A549 (cell line): ENCODE measurements at regions not wholly inside any gene's neighbourhood (a gene's known extent, or its start where the extent isn't known, plus 50 kb on each side); places are given as distances from the start of the nearest gene placed in this dataset.

Experiments used
- ATAC-seq, 2 experiments: fragments of 200-7000 bp in 1 of 2; fragments of >200 bp in 1 of 2; cut with Nextera tagmentation in 1 of 2; cut with Tn5 transposase in 1 of 2; 3 replicates each; pipeline versions ENCODE4 v1.8.0 to v1.9.1; 2018 to 2020; ENCODE audit warnings: mild to moderate bottlenecking in 1 of 2, moderate library complexity in 1 of 2
- CTCF ChIA-PET: fragments of 300-600 bp; sonication (Branson Sonifier 250); formaldehyde crosslinking; extraction: SDS; loops from one replicate; lab custom pipeline; 2021; ENCODE audit warnings: antibody characterized with exemption, inconsistent platforms; lab: Yijun Ruan, JAX
- POLR2A ChIA-PET: fragments of 350-600 bp; formaldehyde crosslinking; extraction: SDS; loops from one replicate; lab custom pipeline; 2021; ENCODE audit warnings: antibody characterized with exemption, inconsistent platforms; lab: Yijun Ruan, JAX
- DNase-seq, 2 experiments: peaks; one replicate each; pipeline versions ENCODE4 v3.0.0 to v3.0.0-alpha.2; 2011 to 2016; ENCODE audit warnings: low read depth in 1 of 2, low spot score in 1 of 2
- FAIRE-seq: peaks from 2 replicates; lab custom pipeline; 2011; peaks lifted over from hg19 to GRCh38; lab: Jason Lieb, UNC
- H3K27ac ChIP-seq, 2 experiments: fragments of >200 bp; sonication (Bioruptor Twin); formaldehyde crosslinking; 3 replicates each; pipeline ENCODE4 v1.5.1; 2016 to 2017
- H3K4me1 ChIP-seq: fragments of >200 bp; sonication (Bioruptor Twin); formaldehyde crosslinking; 3 replicates; pipeline ENCODE4 v1.6.1; 2016
- H3K4me2 ChIP-seq: fragments of >200 bp; sonication (Bioruptor Twin); formaldehyde crosslinking; 3 replicates; pipeline ENCODE4 v1.6.1; 2016
- H3K4me3 ChIP-seq: fragments of >200 bp; sonication (Bioruptor Twin); formaldehyde crosslinking; 3 replicates; pipeline ENCODE4 v1.5.1; 2016
- H3K9me3 ChIP-seq: fragments of >200 bp; sonication (Bioruptor Twin); formaldehyde crosslinking; 3 replicates; pipeline ENCODE4 v1.6.1; 2016
- BHLHE40 ChIP-seq: IDR thresholded peaks from 2 replicates; pipeline ENCODE4 v1.6.1; 2012; ENCODE audit warnings: low read depth, low read length, inconsistent platforms
- CEBPB ChIP-seq, 2 experiments: fragments of >200 bp in 1 of 2; sonication (Bioruptor Twin) in 1 of 2; formaldehyde crosslinking in 1 of 2; IDR thresholded peaks; 2 replicates each; pipeline ENCODE4 v1.6.1; 2012 to 2016
- EP300 ChIP-seq, 2 experiments: fragments of >200 bp; sonication (Bioruptor Twin); formaldehyde crosslinking; IDR thresholded peaks; 2 replicates in 1 of 2; 3 replicates in 1 of 2; pipeline ENCODE4 v1.6.1; 2016 to 2017
- FOSB ChIP-seq: fragments of 250-450 bp; sonication (Bioruptor Pico); IDR thresholded peaks from 2 replicates; pipeline ENCODE4 v1.5.0; 2020; ENCODE audit warnings: mild to moderate bottlenecking, moderate library complexity
- FOSL2 ChIP-seq, 2 experiments: fragments of 450-650 bp in 1 of 2; fragments of >200 bp in 1 of 2; sonication (Bioruptor Twin) in 1 of 2; formaldehyde crosslinking; IDR thresholded peaks; 2 replicates each; pipeline versions ENCODE4 v1.5.0 to v1.6.1; 2016 to 2020; ENCODE audit warnings: mild to moderate bottlenecking in 1 of 2, moderate library complexity in 1 of 2
- GATA3 ChIP-seq: IDR thresholded peaks from 2 replicates; pipeline ENCODE4 v1.6.1; 2012; ENCODE audit warnings: borderline replicate concordance
- JUNB ChIP-seq: fragments of >200 bp; sonication (Bioruptor Twin); formaldehyde crosslinking; IDR thresholded peaks from 2 replicates; pipeline ENCODE4 v1.6.1; 2016
- NFE2L2 ChIP-seq: fragments of 150-350 bp; conservative IDR thresholded peaks from 2 replicates; pipeline ENCODE4 v1.6.1; 2014; ENCODE audit warnings: low read length
- NPAS2 ChIP-seq: fragments of 250-450 bp; sonication (Bioruptor Pico); IDR thresholded peaks from 2 replicates; pipeline ENCODE4 v1.8.0; 2022; ENCODE audit warnings: mild to moderate bottlenecking, moderate library complexity, borderline replicate concordance
- NR3C1 ChIP-seq: fragments of >200 bp; sonication (Bioruptor Twin); formaldehyde crosslinking; IDR thresholded peaks from 3 replicates; pipeline ENCODE4 v1.6.1; 2017
- POLR2A ChIP-seq: IDR thresholded peaks from 2 replicates; pipeline ENCODE4 v1.6.1; 2012; ENCODE audit warnings: mild to moderate bottlenecking, low read length
- SMC3 ChIP-seq: fragments of >200 bp; sonication (Bioruptor Twin); formaldehyde crosslinking; IDR thresholded peaks from 3 replicates; pipeline ENCODE4 v1.6.1; 2018; ENCODE audit warnings: inconsistent platforms
- ZNF302 ChIP-seq: fragments of 250-450 bp; sonication (Bioruptor Pico); IDR thresholded peaks from 2 replicates; pipeline ENCODE4 v1.9.0; 2021; ENCODE audit warnings: inconsistent platforms, mild to moderate bottlenecking, moderate library complexity
- WGBS: methylation state at CpG from one replicate; pipeline ENCODE4 v1.1.6; 2017; ENCODE audit errors: missing lambda C conversion rate; 5-methylcytosine and 5-hydroxymethylcytosine counted together
- TF ChIP-seq, protein P1 (sequence below): IDR thresholded peaks from 2 replicates; pipeline ENCODE4 v1.6.1; 2012
- TF ChIP-seq, protein P2 (sequence below): IDR thresholded peaks from 2 replicates; pipeline ENCODE4 v1.6.1; 2012
- TF ChIP-seq, protein P3 (sequence below): fragments of >200 bp; sonication (Bioruptor Twin); formaldehyde crosslinking; IDR thresholded peaks from 3 replicates; pipeline ENCODE4 v1.6.1; 2016
- TF ChIP-seq, protein P4 (sequence below): fragments of 250-450 bp; sonication (Bioruptor Pico); IDR thresholded peaks from 2 replicates; pipeline ENCODE4 v1.5.0; 2021; ENCODE audit warnings: mild to moderate bottlenecking, moderate library complexity, borderline replicate concordance
- TF ChIP-seq, protein P5 (sequence below): fragments of >200 bp; sonication (Bioruptor Twin); formaldehyde crosslinking; IDR thresholded peaks from 3 replicates; pipeline ENCODE4 v1.5.1; 2016
- TF ChIP-seq, protein P6 (sequence below): fragments of >200 bp; sonication (Bioruptor Twin); formaldehyde crosslinking; IDR thresholded peaks from 2 replicates; pipeline ENCODE4 v1.6.1; 2016
- TF ChIP-seq, protein P7 (sequence below): fragments of 450-650 bp; IDR thresholded peaks from 2 replicates; pipeline ENCODE4 v1.6.1; 2014; ENCODE audit warnings: antibody characterized with exemption
- TF ChIP-seq, protein P8 (sequence below): IDR thresholded peaks from 2 replicates; pipeline ENCODE4 v1.6.1; 2012; ENCODE audit warnings: low read depth, borderline replicate concordance

DNA sequence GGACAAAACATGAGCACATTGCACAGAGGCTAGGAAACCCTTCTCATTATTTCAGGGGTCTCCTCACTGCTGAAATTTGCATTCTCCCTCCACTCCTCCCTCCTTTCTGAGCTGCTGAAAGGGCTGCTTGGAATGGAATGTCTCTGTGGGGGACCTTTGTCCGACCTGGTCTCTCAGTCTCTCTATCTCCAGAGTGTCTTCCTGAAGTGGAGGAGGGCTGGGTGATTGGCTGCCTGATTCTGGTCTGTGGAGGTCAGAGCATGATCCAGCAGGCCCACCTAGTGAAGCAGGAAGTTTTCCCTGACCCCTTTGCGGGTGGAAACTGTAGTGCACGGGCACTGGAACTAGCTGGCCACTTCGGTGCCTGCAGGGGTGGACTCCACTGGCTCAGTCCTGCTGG lies 560.5 kb upstream of the HS6ST1 start:
- POLR2A ChIA-PET: no interaction called here
- Histone ChIP-seq H3K9me3 (no peaks in the 10 kb centered on the region), H3K4me1 (no peaks in the 10 kb centered on the region), H3K27ac (no peak overlapping the region), H3K4me3 (no peak overlapping the region), H3K4me2 (no peak overlapping the region)
- CTCF ChIA-PET: no interaction called here
- TF ChIP-seq, protein P1, sequence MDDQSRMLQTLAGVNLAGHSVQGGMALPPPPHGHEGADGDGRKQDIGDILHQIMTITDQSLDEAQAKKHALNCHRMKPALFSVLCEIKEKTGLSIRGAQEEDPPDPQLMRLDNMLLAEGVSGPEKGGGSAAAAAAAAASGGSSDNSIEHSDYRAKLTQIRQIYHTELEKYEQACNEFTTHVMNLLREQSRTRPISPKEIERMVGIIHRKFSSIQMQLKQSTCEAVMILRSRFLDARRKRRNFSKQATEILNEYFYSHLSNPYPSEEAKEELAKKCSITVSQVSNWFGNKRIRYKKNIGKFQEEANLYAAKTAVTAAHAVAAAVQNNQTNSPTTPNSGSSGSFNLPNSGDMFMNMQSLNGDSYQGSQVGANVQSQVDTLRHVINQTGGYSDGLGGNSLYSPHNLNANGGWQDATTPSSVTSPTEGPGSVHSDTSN: no peak
- TF ChIP-seq, protein P2, sequence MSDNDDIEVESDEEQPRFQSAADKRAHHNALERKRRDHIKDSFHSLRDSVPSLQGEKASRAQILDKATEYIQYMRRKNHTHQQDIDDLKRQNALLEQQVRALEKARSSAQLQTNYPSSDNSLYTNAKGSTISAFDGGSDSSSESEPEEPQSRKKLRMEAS: no peak
- TF ChIP-seq ZNF302 (CRISPR knock-in tag): no peak
- no peak for TF ChIP-seq POLR2A
- no peak for TF ChIP-seq FOSL2 (IDR thresholded peaks at IDR 0.05)
- no peak for TF ChIP-seq FOSL2 (CRISPR knock-in tag; IDR thresholded peaks at IDR 0.05)
- no peak for TF ChIP-seq NPAS2 (CRISPR knock-in tag)
- no peak for TF ChIP-seq NR3C1
- TF ChIP-seq, protein P3, sequence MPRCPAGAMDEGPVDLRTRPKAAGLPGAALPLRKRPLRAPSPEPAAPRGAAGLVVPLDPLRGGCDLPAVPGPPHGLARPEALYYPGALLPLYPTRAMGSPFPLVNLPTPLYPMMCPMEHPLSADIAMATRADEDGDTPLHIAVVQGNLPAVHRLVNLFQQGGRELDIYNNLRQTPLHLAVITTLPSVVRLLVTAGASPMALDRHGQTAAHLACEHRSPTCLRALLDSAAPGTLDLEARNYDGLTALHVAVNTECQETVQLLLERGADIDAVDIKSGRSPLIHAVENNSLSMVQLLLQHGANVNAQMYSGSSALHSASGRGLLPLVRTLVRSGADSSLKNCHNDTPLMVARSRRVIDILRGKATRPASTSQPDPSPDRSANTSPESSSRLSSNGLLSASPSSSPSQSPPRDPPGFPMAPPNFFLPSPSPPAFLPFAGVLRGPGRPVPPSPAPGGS: no peak
- WGBS: 0% methylated on average over 2 of the region's 4 CpGs
- ATAC-seq (no peak), DNase-seq (no peak), FAIRE-seq (no peak)

DNA sequence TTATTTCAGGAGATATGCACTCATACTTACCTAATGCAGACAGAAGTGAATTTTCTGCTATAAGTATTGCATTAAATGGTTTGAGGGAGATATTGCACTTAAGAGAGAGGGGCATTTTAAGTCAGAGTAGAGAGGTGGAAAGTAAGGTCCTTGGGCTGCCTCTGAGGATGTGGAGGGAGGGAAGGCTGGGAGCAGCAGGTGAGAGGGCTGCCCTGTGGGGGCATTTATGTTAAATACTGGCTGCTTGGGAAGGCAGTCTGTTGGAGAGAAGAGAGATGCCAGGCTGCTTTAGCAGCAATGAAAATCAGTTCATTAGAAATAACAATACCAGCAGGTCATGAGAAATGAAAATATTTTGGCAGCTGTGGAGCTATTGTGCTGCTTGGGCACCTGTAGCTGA lies 576.2 kb upstream of the HS6ST1 start:
- H3K27ac ChIP-seq: no peak overlapping the region
- no peak overlapping the region for H3K4me3 ChIP-seq
- ChIA-PET POLR2A (no interaction called here), CTCF (no interaction called here)
- no peaks in the 10 kb centered on the region for H3K9me3 ChIP-seq
- TF ChIP-seq GATA3 (no peak), CEBPB (IDR thresholded peaks at IDR 0.05) (no peak), SMC3 (no peak), EP300 (IDR thresholded peaks at IDR 0.05) (no peak), JUNB (no peak), BHLHE40 (no peak), FOSB (CRISPR knock-in tag) (no peak), NFE2L2 (no peak)
- TF ChIP-seq, protein P4, sequence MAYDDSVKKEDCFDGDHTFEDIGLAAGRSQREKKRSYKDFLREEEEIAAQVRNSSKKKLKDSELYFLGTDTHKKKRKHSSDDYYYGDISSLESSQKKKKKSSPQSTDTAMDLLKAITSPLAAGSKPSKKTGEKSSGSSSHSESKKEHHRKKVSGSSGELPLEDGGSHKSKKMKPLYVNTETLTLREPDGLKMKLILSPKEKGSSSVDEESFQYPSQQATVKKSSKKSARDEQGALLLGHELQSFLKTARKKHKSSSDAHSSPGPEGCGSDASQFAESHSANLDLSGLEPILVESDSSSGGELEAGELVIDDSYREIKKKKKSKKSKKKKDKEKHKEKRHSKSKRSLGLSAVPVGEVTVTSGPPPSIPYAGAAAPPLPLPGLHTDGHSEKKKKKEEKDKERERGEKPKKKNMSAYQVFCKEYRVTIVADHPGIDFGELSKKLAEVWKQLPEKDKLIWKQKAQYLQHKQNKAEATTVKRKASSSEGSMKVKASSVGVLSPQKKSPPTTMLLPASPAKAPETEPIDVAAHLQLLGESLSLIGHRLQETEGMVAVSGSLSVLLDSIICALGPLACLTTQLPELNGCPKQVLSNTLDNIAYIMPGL (CRISPR knock-in tag): no peak
- TF ChIP-seq, protein P1: no peak
- TF ChIP-seq, protein P5, sequence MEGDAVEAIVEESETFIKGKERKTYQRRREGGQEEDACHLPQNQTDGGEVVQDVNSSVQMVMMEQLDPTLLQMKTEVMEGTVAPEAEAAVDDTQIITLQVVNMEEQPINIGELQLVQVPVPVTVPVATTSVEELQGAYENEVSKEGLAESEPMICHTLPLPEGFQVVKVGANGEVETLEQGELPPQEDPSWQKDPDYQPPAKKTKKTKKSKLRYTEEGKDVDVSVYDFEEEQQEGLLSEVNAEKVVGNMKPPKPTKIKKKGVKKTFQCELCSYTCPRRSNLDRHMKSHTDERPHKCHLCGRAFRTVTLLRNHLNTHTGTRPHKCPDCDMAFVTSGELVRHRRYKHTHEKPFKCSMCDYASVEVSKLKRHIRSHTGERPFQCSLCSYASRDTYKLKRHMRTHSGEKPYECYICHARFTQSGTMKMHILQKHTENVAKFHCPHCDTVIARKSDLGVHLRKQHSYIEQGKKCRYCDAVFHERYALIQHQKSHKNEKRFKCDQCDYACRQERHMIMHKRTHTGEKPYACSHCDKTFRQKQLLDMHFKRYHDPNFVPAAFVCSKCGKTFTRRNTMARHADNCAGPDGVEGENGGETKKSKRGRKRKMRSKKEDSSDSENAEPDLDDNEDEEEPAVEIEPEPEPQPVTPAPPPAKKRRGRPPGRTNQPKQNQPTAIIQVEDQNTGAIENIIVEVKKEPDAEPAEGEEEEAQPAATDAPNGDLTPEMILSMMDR: no peak
- TF ChIP-seq, protein P6, sequence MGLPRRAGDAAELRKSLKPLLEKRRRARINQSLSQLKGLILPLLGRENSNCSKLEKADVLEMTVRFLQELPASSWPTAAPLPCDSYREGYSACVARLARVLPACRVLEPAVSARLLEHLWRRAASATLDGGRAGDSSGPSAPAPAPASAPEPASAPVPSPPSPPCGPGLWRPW: no peak
- TF ChIP-seq, protein P7, sequence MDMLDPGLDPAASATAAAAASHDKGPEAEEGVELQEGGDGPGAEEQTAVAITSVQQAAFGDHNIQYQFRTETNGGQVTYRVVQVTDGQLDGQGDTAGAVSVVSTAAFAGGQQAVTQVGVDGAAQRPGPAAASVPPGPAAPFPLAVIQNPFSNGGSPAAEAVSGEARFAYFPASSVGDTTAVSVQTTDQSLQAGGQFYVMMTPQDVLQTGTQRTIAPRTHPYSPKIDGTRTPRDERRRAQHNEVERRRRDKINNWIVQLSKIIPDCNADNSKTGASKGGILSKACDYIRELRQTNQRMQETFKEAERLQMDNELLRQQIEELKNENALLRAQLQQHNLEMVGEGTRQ: no peak
- TF ChIP-seq, protein P8, sequence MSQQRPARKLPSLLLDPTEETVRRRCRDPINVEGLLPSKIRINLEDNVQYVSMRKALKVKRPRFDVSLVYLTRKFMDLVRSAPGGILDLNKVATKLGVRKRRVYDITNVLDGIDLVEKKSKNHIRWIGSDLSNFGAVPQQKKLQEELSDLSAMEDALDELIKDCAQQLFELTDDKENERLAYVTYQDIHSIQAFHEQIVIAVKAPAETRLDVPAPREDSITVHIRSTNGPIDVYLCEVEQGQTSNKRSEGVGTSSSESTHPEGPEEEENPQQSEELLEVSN: no peak
- no peak for ATAC-seq
- no peaks in the 10 kb centered on the region for H3K4me1 ChIP-seq
- no peak overlapping the region for H3K4me2 ChIP-seq
- FAIRE-seq: no peak
- no peak for DNase-seq
